Myocyte (in vitro differentiated cells): ENCODE measurements at regions not wholly inside any gene's neighbourhood (a gene's known extent, or its start where the extent isn't known, plus 50 kb on each side); places are given as distances from the start of the nearest gene placed in this dataset.

Experiments used
- DNase-seq: peaks from one replicate; pipeline ENCODE4 v3.0.0-alpha.2; 2012; ENCODE audit warnings: low read depth

DNA sequence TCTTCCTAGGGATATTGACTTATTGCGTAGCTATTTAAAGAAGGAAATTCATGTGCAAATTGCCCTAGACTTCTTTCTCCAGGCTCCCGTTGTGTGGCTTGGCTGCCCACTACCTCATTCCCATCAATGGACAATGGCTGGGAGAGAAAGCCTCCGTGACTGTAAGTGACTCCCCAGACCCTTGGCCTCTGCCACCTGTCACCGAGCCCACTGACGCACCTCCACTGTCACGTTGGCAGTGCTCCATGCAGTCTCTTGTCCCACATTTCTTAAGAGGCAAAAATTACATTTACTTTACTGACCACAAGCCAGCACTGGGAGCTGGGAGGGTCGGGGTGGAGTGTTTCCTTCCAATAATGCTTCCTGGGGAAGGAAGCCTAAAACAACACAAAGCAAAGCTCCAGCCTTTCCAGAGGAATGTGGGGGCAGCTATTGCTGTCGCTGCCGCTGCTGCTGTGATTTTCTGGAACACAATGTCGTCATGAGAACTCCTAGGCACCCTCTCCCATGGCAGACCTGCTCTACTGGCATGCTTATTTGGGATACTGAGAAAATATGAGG, 89.7 kb upstream of the STEAP1B start:
- peak; percentile 88 for DNase-seq

DNA sequence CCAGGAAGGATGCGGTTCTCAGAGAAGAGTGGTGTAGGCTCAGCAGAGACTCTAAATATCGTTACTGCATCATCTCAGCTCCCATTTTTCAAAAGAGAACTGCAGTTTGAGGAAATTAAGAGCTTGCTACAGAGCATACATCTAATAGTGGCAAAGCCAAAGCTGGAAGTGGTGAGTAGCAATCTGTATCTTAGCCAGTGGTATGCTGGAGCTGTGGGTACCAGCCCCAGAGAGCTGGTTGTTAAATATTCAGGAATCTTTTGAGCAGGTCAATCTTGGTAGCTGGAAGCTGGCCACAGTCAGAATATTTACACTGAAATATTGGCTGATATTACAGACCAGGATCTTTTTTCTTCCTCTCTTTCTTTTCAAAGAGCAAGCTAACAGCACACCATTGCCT, 88.4 kb upstream of the STEAP1B start:
- no peak for DNase-seq

- no peak for DNase-seq
Observed at GRCh38 chr7:22587322-22587721, 87.3 kb upstream of the STEAP1B start.

- peak; percentile 67 for DNase-seq
Observed at GRCh38 chr7:22586786-22587140, 86.8 kb upstream of the STEAP1B start.

DNA sequence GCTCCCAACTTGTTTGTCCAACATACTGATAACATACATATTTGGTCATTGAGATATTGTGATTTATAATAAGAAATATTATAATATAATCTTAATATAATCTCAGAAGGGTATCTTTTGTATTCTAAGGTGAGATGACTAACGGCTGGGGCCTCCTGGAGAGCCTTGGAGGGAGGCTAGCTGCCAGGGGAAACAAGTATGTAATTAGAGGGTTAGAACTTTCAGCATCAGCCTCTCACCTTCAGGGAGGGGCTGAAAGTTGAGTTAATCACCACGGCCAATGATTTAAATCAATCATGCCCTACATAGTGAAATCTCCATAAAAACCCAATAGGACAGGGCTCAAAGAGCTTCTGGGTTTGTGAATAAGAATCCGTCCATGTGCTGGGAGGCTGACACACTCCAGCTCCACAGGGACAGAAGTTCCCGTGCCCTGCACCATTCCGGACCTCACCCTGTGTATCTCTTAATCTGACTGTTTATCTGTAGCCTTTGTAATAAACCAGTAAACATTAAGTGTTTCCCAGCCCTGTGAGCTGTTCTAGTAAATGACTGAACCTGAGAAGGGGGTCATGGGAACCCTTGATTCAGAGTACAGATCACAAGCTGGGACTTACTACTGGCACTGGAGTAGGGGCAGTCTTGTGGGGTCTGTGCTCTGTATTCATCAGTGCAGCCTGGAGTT, 86.3 kb upstream of the STEAP1B start:
- DNase-seq = no peak

- DNase-seq = peak; percentile 59
Observed at GRCh38 chr7:22584179-22584578, 84.2 kb upstream of the STEAP1B start.

DNA sequence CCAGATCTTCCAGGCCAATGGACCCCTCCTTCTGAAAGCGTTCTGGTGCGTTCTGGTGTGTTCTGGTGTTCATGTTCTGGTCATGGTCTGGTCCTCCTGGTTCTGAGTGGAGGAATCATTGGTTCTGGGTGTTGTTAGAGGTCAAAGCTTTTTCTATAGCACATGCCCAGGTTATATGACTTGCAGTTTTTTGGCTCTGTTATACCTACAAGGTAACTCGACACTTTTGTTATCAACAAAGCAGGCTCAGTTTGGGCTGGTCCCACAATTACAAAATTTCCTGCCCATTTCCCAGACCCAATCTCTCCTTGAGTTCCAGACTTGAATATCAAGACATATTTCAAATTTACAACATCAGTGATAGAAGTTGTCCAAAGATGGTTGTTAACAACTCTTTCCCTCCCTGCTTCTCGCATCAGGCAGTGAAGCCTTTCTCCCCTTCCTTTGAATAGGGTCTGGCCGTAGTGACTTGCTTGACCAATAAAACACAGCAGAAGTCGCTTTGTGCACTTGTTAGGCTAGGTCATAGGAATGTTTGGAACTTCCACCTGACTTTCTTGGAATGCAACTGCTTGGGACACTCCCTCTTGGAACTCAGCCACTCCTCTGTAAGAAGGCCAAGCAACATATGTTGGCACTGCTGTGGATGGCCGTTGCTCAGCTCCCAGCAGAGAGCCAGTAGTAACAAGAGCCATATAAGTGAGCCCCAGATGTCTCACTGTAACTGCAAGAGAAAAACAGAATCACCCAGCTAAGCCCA, 83.1 kb upstream of the STEAP1B start:
- peak; percentile 87 for DNase-seq

GRCh38 chr7:22581099-22581498, 81.1 kb upstream of the STEAP1B start:
- DNase-seq = no peak

DNA sequence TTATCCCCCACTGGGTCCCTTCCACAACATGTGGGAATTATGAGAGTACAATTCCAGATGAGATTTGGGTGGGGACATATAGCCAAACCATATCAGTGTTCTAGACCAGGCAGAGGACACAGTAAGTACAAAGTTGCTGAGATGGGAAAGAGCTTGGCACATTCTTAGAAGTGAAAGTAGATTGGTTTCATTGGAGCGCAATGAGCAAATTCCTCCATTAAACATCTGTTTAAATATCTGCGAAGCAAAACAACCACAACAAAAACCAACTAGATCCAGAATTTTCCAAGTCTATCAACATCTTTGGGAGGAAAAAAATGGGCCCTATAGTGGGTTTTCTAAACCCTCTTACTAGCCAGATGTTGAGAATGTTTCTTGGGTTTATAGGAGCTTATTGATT, 80.0 kb upstream of the STEAP1B start:
- DNase-seq = no peak

GRCh38 chr7:22578007-22578733, 78.2 kb upstream of the STEAP1B start:
- peak; percentile 51 for DNase-seq

- peak; percentile 83 for DNase-seq
Observed at GRCh38 chr7:22577470-22578001, 77.5 kb upstream of the STEAP1B start.

DNA sequence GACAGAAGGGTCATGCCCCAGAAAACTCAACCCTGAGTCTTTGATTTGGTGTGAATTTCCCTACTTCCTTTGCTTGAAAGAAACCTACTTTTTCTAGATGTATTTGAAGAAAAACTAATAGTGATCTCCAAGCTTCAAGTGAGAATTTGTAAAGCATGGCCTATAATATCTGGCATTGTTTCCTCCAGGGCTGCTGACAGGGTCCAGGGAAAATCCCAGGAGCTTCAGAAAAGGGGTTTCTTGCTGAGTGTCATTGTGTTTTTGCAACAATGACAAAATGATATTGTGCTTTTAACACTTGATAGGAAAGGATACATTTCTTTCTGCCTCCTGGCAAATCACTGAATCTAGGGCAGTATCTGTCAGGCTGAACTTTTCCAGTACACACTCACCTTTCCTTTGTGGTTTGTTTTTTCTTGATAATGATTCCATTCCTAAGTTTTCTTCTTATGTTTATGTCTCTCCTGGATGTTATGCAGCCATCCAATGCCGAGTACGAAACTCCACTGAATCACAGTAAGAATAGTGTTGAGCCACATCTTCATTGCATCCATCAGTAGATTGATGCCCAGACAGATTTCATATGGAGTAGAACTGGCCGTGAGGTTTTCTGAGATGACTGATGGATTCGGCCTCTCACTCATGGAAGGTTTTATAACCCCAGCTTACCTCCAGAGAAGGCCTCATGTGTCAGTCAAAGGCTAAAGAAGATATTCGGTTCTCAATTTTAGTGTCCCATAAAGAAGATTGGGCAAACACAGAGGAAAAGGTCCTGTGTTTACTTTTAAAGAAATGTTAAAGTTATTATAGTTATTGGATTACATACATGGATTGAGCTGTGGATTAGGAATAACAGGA, 76.9 kb upstream of the STEAP1B start:
- no peak for DNase-seq

DNA sequence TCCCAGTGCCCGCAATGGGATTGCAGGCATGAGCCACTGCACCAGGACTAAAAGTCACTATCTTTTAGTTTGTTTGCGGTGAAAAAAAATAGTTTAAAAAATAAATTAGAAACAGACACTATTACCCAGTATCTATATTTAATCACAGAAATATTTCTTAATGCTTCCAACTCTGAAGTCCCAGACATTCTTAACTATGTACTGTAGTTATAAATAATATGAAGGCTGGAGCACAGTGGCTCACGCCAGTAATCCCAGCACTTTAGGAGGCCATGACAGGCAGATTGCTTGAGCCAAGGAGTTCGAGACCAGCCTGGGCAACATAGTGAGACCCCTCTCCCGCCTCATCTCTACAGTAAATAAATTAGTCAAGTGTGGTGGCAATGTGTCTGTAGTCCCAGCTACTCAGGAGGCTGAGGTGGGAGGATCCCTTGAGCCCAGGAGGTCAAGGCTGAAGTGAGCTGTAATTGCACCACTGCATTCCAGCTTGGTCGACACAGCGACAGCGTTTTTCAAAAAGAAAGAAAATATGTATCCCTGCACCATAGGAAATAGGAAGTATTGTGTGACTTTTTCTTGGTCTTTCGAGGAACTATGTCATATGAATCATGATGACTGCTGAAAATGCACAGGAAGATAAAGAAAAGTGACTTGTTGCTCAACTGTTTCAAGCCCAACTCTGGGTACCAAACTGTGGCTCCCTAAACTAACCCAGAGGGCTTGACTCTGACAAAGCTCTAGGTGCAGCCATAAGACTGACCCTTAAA, 74.9 kb upstream of the STEAP1B start:
- no peak for DNase-seq

GRCh38 chr7:22572937-22573336, 72.9 kb upstream of the STEAP1B start:
- no peak for DNase-seq

GRCh38 chr7:22572292-22572691, 72.3 kb upstream of the STEAP1B start:
- DNase-seq = no peak

DNA sequence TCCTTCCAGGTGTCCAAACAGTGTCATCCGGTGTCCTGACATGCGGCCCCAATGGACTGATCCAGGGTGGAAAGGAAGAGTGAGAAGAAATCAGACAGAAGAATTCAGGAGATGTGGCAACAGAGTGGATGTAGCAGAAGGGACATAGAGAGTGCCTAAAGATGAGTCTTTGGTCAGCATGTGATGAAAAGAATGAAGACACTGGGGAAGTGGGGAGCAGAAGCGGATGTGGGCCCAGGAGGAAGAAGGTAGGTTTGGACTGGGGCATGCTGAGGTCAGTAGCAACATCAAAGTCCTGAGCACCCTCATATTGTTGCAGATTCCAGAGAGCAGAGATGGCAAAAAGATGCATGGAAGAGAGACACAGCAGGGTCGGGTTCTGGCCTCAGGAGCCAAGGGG, 71.8 kb upstream of the STEAP1B start:
- no peak for DNase-seq

DNA sequence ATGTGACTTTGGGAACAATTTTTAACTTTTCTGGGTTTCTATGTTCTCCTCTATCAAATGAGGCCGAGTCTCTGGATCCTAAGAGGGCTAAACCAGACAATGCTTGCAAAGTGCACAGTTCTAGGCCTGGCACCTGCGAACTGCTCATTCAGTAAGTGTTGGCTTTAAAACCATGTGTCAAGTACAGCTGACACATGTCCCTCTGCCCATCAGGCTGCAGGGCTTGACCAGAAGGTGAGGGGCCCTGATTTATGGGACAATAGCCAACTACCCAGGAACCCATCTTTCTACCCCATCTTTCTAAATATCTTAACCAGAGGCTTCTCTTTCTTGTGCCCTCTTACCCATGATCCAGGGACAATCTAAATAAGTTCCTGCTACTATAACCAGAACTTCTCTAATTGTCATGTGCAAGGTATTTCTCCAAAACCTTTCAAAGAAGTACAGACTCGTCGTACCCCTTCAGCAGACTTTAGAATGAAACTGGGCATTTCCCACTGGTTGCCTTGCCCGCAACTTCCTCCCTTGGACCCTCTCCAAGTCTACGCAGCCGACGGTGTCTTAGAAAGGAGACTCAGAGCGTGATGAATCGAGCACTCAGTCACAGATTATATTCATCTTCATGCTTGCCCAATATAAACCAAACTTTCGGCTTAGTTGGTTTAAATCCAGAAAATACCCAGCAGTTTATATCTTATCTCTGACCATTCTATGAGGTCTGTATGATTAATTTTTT, 69.8 kb upstream of the STEAP1B start:
- no peak for DNase-seq

- DNase-seq = no peak
Observed at GRCh38 chr7:22566592-22566991, 66.6 kb upstream of the STEAP1B start.

GRCh38 chr7:22566176-22566575, 66.2 kb upstream of the STEAP1B start:
- no peak for DNase-seq
